NCI-H82 treated with DMSO at 0.1 percent for 48 hours (cell line): ENCODE measurements at regions not wholly inside any gene's neighbourhood (a gene's known extent, or its start where the extent isn't known, plus 50 kb on each side); places are given as distances from the start of the nearest gene placed in this dataset.
A peak's percentile ranks its signal among the peaks of the same experiment; 100 is the strongest.
"Not testable (repeated sequence)": the region's sequence is repeated elsewhere in the genome, so short reads cannot be mapped to it uniquely, and the experiment has no call there.

ENCODE experiments used
- DNase-seq: peaks from one replicate; lab custom pipeline; 2025; ENCODE audit not compliant: unreplicated experiment; lab: John Stamatoyannopoulos, UW

GRCh38 chr5:74534397-74535129 is 106.0 kb downstream of the ENC1 start:
- DNase-seq: no peak

- no peak for DNase-seq
These were observed 110.0 kb downstream of the ENC1 start for GRCh38 chr5:74530326-74531050.

GRCh38 chr5:74529101-74529500 is 111.4 kb downstream of the ENC1 start:
- DNase-seq: no peak

GRCh38 chr5:74526111-74526510 is 114.4 kb downstream of the ENC1 start:
- DNase-seq: no peak

GRCh38 chr5:74524767-74525166 is 115.8 kb downstream of the ENC1 start:
- DNase-seq: not testable (repeated sequence)

- DNase-seq: not testable (repeated sequence)
These were observed 116.8 kb downstream of the ENC1 start for GRCh38 chr5:74523698-74524097.

GRCh38 chr5:74522838-74523237 is 117.7 kb downstream of the ENC1 start:
- not testable (repeated sequence) for DNase-seq

- no peak for DNase-seq
These were observed 119.1 kb downstream of the ENC1 start for GRCh38 chr5:74521401-74521800.

GRCh38 chr5:74519679-74520078 is 120.8 kb downstream of the ENC1 start:
- no peak for DNase-seq

GRCh38 chr5:74519161-74519571 is 121.4 kb downstream of the ENC1 start:
- no peak for DNase-seq

- no peak for DNase-seq
These were observed 122.8 kb downstream of the ENC1 start for GRCh38 chr5:74517700-74518099.

GRCh38 chr5:74516211-74516636 is 124.3 kb downstream of the ENC1 start:
- DNase-seq: no peak

- no peak for DNase-seq
These were observed 125.5 kb downstream of the ENC1 start for GRCh38 chr5:74514888-74515551.

- DNase-seq: not testable (repeated sequence)
These were observed 128.8 kb downstream of the ENC1 start for GRCh38 chr5:74511770-74512169.

GRCh38 chr5:74510476-74511075 is 130.0 kb downstream of the ENC1 start:
- no peak for DNase-seq

- DNase-seq: peak; percentile 93
These were observed 133.0 kb downstream of the ENC1 start for GRCh38 chr5:74507370-74508005.

- no peak for DNase-seq
These were observed 134.4 kb downstream of the ENC1 start for GRCh38 chr5:74506119-74506518.

- DNase-seq: no peak
These were observed 136.1 kb downstream of the ENC1 start for GRCh38 chr5:74504463-74504862.

GRCh38 chr5:74502479-74502950 is 138.0 kb downstream of the ENC1 start:
- DNase-seq: no peak

GRCh38 chr5:74501674-74502478 is 138.7 kb downstream of the ENC1 start:
- no peak for DNase-seq
